SW480 (cell line): ENCODE measurements at regions not wholly inside any gene's neighbourhood (a gene's known extent, or its start where the extent isn't known, plus 50 kb on each side); places are given as distances from the start of the nearest gene placed in this dataset.
A peak's percentile ranks its signal among the peaks of the same experiment; 100 is the strongest.
"Not testable (repeated sequence)": the region's sequence is repeated elsewhere in the genome, so short reads cannot be mapped to it uniquely, and the experiment has no call there.

ENCODE experiments used
- DNase-seq: peaks from one replicate; pipeline ENCODE4 v3.0.0-alpha.2; 2016; ENCODE audit warnings: low spot score

- peak; percentile 48 for DNase-seq
These were observed 316.6 kb upstream of the NCKAP5 start for GRCh38 chr2:133884739-133885381.

GRCh38 chr2:133885847-133886246 lies 317.6 kb upstream of the NCKAP5 start:
- DNase-seq = no peak

GRCh38 chr2:133886735-133887675 lies 318.7 kb upstream of the NCKAP5 start:
- peak; percentile 73 for DNase-seq

DNA sequence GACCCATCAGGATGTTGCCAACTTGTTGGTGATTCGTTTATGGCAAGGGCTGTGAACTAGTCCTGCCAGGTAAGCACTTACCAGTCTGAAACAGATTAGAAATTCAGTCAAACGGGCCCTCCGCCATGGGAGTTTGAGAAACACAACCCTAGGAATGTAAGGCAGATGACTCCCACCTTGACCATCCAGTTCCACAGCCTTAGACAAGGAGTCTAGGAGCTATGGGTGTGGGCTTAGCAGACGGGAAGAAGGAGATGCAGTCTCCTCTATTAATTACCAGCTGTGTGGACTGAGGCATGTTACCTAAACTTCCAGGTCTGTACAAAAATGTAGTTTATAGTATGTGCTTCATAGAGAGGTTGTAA lies 319.4 kb upstream of the NCKAP5 start:
- DNase-seq = no peak

DNA sequence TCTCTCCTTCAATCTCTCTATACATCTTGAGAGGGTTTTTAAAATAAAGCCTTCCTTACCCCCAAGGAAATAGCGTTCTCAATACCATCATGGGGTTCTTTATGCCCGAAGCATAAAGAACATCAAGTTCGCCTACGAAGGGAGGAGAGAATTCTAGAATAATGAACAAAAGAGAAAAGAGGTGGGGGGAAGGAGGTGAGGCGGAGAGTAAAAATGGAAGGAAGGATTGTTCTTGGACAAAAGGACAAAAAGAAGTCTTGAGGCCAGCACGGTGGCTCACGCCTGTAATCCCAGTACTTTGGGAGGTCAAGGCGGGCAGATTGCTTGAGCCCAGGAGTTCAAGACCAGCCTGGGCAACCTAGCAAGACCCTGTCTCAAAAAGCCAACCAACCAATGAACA lies 319.8 kb upstream of the NCKAP5 start:
- DNase-seq = no peak

- no peak for DNase-seq
These were observed 320.5 kb upstream of the NCKAP5 start for GRCh38 chr2:133888621-133889219.

DNA sequence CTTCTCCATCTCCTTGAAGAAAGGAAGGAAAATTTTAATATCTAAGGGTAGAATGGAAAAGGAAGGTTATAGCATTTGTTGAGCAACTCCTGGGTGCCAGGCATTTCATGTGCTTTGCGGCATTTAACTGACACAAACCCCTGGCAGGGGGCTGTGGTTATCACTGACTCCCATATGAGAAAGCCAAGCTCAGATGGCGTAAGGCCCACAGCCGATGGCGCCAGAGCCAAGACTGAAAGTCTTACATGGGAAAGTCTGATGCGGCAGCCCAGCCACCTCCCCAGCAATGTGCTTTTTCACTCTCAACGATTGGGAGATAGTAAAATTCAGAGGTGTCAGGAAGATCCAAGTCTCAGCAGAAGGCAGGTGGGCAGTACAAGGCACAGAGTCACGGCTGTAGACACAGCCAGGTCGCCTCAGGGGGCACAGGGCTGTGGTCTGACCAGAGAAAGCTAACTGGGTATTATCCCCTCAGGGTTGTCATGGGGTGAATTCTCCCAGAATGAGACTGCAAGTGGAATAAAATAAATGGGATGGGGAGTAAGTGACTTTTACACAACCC lies 324.2 kb upstream of the NCKAP5 start:
- no peak for DNase-seq

DNA sequence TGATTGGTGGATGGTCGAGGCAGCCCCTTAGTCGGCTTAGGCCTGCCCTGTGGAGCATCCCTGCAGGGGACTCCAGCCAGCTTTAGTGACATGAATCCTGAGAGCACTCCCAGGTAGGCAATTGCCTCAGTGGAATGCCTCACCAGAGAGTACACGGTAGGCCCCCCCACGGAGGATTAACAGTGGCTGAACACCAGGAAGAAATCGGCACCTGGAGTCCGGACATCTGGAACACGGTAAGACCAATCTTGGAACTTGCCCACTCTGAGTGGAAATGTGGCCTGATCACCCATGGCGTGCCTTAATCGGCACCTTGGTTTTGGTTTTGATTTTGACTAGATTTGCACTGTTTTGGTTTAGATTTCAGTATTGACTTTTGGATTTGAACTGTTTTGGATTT lies 326.2 kb upstream of the NCKAP5 start:
- no peak for DNase-seq

DNA sequence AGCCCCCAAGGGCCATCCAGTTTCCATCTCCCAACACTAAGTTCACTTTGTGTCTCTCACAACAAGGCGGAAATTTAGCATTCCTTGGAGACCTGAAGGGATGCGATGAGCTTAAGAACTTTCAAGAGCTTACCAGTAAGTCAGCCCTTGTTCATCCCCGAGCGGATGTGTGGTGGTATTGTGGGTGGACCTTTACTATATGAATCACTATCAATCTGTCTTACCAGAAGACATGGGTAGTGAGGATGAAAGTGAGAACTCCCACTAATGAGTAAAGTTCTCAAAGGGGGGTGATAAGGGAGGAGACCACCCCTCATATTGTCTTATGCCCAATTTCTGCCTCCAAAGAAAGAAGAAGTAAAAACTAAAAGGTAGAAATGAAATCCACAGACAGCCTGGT lies 329.6 kb upstream of the NCKAP5 start:
- DNase-seq = not testable (repeated sequence)

- DNase-seq = no peak
These were observed 332.6 kb upstream of the NCKAP5 start for GRCh38 chr2:133900909-133901308.

GRCh38 chr2:133906396-133906795 lies 338.1 kb upstream of the NCKAP5 start:
- DNase-seq = no peak

DNA sequence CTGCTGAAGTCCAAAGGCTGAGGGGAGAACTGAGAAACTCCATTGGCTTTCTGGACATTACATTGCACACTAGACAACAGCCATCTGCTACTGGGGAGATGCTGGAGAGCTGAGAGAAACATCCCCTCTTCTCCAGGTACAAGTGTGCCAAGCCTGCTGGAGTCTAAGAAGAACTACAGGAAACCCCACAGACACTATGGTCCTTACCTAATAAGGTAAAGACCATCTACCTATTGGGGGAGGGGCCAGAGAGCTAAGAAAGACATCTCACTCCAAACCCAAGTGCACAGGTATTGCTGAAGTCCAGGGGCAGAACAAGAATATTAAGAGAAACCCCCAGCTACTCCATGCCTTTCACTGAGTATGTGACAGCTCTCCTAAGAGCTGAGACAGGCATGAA lies 338.7 kb upstream of the NCKAP5 start:
- DNase-seq = no peak

- no peak for DNase-seq
These were observed 339.9 kb upstream of the NCKAP5 start for GRCh38 chr2:133908171-133908570.

GRCh38 chr2:133918141-133918540 lies 335.7 kb upstream of the MGAT5 start:
- DNase-seq = peak; percentile 31

GRCh38 chr2:133919285-133919684 lies 334.6 kb upstream of the MGAT5 start:
- peak; percentile 32 for DNase-seq

DNA sequence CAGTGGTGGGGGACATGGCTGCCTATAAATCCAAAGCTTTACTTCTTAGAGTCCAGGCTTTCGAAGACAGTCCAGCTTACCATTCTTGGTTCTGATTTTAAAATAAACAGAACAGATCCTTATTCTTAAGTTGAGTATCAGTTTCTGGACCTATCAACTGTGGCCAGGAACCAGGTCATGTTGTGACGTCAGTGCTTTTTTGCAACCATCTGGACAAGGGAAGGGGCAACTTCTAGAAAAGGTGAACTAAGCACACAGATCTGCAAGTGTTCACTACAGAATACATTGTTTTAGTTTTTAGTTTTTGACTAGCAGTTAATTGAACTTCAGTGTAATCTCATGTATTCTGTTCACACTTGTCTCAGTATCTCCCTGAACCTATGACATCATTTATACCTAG lies 326.0 kb upstream of the MGAT5 start:
- DNase-seq = no peak

GRCh38 chr2:133936096-133936495 lies 317.8 kb upstream of the MGAT5 start:
- no peak for DNase-seq

GRCh38 chr2:133936601-133937000 lies 317.3 kb upstream of the MGAT5 start:
- DNase-seq = no peak

DNA sequence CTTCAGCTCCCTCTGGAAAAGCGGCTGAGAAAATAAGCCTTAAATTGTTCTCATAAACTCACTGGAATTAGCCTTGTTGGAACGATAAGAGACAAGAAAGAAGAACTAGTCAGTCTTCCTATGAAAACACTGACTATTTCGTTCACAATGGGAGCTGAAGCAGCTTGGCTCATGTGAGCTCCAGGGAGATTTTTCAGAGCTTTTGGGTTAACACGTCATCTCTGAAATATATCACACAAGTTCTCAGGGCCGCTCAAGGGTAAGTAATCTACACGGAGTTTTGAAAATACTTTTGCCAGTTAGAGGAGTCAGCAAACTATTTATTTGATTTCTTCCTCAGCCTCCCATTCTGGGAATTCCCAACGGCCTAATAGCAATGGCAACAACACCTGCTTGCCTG lies 316.2 kb upstream of the MGAT5 start:
- no peak for DNase-seq

GRCh38 chr2:133940134-133940533 lies 313.7 kb upstream of the MGAT5 start:
- DNase-seq = no peak

DNA sequence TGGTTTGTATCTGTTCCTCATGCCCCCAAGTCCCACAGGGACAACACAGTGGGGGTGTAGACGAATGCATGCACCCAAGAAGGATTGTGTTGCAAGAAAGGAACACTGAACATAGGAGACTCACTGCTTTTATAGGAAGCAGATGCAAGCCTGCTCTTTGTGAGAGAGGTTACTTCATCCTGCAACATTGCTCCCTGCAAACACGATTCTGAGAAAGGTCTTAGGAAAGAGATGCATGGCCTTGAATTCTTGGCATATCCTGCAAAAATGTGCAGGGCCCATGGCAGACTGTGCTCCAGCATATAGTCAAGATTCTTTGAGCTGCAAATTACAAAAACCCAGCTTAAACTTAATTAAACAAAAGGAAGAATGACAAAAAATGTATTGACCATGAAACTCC lies 312.2 kb upstream of the MGAT5 start:
- no peak for DNase-seq

DNA sequence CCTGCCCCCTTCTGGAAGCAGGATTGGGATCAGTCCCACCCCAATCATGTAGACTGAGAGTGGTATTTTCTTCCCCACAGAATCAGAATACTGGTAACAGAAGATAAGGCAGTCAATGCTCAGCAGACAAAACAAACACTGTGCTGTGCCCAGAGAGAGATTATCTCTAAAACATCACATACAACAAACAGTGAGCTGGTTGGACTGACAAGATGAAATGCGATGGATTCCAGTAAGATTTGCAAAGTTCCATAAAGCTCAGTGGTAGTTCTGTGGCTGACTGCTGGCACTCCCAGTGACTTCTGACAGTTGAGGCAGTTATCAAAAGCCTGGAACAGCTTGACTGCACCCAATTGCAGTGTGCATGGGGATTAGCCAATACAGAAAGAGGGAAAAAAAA lies 311.5 kb upstream of the MGAT5 start:
- DNase-seq = no peak

- no peak for DNase-seq
These were observed 310.8 kb upstream of the MGAT5 start for GRCh38 chr2:133943108-133943507.
